ENCODE measurements at regions not wholly inside any gene's neighbourhood (a gene's known extent, or its start where the extent isn't known, plus 50 kb on each side); places are given as distances from the start of the nearest gene placed in this dataset.

DNA sequence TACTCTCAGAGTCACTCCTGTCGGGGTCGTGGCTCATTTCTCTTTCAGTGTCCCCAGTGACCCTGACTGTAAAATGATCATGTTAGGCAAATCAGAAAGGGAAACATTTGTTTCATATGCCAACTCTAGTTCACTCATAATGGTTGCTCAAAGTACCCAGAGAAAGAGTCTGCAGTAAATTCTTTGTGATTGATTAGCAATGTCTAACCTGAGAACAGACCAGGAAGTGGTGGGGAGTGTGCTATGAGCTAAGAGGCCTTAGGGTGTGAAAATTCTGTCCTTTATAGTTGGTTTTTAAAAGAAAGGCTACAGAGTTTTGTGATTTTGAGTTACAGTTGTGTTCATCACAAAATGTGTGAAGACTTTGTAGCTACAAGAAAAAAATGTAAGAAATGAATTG is 108.9 kb downstream of the EDEM1 start:
- H3K27ac Mint-ChIP-seq (ENCODE audit: unreplicated experiment): no peak overlapping the region
- no peak for DNase-seq (ENCODE audit: low spot score)
- H3K4me3 Mint-ChIP-seq (ENCODE audit: unreplicated experiment): no peak overlapping the region
- H3K27me3 Mint-ChIP-seq (ENCODE audit: unreplicated experiment): peaks cover 4% of the 10 kb centered on the region
- peaks cover 4% of the 10 kb centered on the region for H3K9me3 Mint-ChIP-seq (ENCODE audit: unreplicated experiment)
- no peaks in the 10 kb centered on the region for H3K36me3 Mint-ChIP-seq (ENCODE audit: low read depth, unreplicated experiment)
- H3K4me1 Mint-ChIP-seq (ENCODE audit: unreplicated experiment): no peaks in the 10 kb centered on the region
- TF ChIP-seq, protein P1, sequence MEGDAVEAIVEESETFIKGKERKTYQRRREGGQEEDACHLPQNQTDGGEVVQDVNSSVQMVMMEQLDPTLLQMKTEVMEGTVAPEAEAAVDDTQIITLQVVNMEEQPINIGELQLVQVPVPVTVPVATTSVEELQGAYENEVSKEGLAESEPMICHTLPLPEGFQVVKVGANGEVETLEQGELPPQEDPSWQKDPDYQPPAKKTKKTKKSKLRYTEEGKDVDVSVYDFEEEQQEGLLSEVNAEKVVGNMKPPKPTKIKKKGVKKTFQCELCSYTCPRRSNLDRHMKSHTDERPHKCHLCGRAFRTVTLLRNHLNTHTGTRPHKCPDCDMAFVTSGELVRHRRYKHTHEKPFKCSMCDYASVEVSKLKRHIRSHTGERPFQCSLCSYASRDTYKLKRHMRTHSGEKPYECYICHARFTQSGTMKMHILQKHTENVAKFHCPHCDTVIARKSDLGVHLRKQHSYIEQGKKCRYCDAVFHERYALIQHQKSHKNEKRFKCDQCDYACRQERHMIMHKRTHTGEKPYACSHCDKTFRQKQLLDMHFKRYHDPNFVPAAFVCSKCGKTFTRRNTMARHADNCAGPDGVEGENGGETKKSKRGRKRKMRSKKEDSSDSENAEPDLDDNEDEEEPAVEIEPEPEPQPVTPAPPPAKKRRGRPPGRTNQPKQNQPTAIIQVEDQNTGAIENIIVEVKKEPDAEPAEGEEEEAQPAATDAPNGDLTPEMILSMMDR (IDR thresholded peaks at IDR 0.05; ENCODE audit: unreplicated experiment): no peak

DNA sequence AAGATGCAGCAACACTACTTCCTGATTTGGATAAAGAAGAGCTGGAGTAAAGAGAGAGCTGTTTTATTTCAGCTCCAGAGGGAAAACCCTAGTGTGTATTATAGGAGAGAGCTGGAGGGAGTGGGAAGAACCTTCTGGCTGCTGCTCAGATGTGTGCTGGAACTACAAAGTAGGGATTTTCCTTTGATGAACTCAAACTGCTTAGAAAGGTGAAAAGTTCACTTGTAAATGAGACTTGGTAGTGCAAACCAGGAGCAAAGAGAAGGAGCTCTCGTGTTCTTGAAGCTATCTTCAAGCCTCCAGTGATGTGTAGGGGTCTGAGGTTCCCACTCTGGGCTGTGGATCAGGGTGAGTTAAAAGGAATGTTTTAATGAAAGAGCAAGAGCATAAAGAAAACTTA is 110.4 kb downstream of the EDEM1 start:
- DNase-seq (ENCODE audit: low spot score): no peak
- TF ChIP-seq, protein P1 (IDR thresholded peaks at IDR 0.05; ENCODE audit: unreplicated experiment): no peak
- Mint-ChIP-seq H3K36me3 (ENCODE audit: low read depth, unreplicated experiment) (no peaks in the 10 kb centered on the region), H3K4me3 (ENCODE audit: unreplicated experiment) (no peak overlapping the region), H3K27ac (ENCODE audit: unreplicated experiment) (no peak overlapping the region), H3K4me1 (ENCODE audit: unreplicated experiment) (no peaks in the 10 kb centered on the region), H3K9me3 (ENCODE audit: unreplicated experiment) (peaks cover 5% of the 10 kb centered on the region), H3K27me3 (ENCODE audit: unreplicated experiment) (peaks cover 4% of the 10 kb centered on the region)

DNA sequence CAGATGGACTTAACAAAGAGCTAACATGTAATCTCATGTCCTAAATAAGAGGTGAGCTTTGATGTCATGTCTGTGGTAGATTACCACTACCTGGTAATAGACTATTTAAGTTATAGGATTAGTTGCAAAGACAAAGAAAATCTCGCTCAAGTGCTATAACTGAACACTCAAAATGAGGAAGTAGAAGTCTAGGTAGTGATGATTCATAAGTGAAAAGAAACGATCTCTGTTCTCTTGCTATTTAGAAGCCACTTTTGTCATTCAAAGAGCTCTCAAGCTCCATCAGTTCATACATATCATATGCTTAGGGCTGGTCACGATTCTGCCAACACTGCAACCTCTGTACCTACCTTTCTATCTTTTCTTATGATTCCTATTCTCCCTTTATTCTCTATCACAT is 110.9 kb downstream of the EDEM1 start:
- H3K36me3 Mint-ChIP-seq (ENCODE audit: low read depth, unreplicated experiment): no peaks in the 10 kb centered on the region
- no peaks in the 10 kb centered on the region for H3K4me1 Mint-ChIP-seq (ENCODE audit: unreplicated experiment)
- H3K4me3 Mint-ChIP-seq (ENCODE audit: unreplicated experiment): no peak overlapping the region
- H3K27ac Mint-ChIP-seq (ENCODE audit: unreplicated experiment): no peak overlapping the region
- no peak for DNase-seq (ENCODE audit: low spot score)
- TF ChIP-seq, protein P1 (IDR thresholded peaks at IDR 0.05; ENCODE audit: unreplicated experiment): no peak
- peaks cover 4% of the 10 kb centered on the region for H3K27me3 Mint-ChIP-seq (ENCODE audit: unreplicated experiment)
- peaks cover 5% of the 10 kb centered on the region for H3K9me3 Mint-ChIP-seq (ENCODE audit: unreplicated experiment)

DNA sequence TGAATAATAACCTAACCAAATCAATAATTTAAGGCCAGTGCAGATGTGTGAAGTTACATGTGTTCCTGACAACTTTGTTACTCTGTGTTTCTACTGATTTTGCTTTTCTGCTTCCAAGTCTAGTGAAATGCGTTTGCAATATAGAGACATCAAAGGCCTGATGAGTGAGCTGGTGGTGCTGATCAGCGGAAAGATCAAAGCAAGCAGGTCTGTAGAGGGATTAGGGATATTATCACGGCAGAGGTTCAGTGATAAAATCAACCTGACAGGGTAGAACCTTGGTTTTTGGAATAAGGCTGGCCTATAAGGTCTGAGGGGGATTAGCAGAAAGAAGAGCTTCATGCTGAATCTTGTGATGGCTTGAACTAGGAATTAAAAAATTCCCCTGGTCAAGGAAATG is 111.7 kb downstream of the EDEM1 start:
- Mint-ChIP-seq H3K27me3 (ENCODE audit: unreplicated experiment) (peaks cover 4% of the 10 kb centered on the region), H3K27ac (ENCODE audit: unreplicated experiment) (no peak overlapping the region), H3K4me3 (ENCODE audit: unreplicated experiment) (no peak overlapping the region), H3K36me3 (ENCODE audit: low read depth, unreplicated experiment) (no peaks in the 10 kb centered on the region), H3K9me3 (ENCODE audit: unreplicated experiment) (peaks cover 7% of the 10 kb centered on the region), H3K4me1 (ENCODE audit: unreplicated experiment) (no peaks in the 10 kb centered on the region)
- DNase-seq (ENCODE audit: low spot score): no peak
- TF ChIP-seq, protein P1 (IDR thresholded peaks at IDR 0.05; ENCODE audit: unreplicated experiment): no peak

DNA sequence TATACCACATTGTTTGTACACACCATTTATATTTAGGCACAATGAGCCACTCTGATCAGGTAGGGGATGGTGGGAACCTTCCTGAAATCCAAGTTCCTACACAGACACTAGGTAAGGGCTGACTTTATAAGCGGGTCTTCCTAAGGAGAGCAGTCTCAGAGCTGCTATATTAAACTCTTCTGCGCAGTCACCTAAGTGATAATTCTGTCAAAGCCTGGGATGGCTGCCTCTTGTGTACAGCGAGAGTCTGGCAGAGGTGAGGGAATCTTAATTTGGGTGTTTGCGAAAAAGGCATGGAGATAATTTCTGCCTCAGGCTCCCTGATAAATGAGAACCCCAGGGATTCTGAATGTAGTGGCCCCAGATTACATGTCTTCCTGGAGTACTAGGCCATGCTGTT is 113.1 kb downstream of the EDEM1 start:
- peaks cover 4% of the 10 kb centered on the region for H3K27me3 Mint-ChIP-seq (ENCODE audit: unreplicated experiment)
- TF ChIP-seq, protein P1 (IDR thresholded peaks at IDR 0.05; ENCODE audit: unreplicated experiment): no peak
- H3K36me3 Mint-ChIP-seq (ENCODE audit: low read depth, unreplicated experiment): no peaks in the 10 kb centered on the region
- no peak for DNase-seq (ENCODE audit: low spot score)
- H3K9me3 Mint-ChIP-seq (ENCODE audit: unreplicated experiment): peaks cover 10% of the 10 kb centered on the region
- H3K4me1 Mint-ChIP-seq (ENCODE audit: unreplicated experiment): no peaks in the 10 kb centered on the region
- H3K4me3 Mint-ChIP-seq (ENCODE audit: unreplicated experiment): no peak overlapping the region
- no peak overlapping the region for H3K27ac Mint-ChIP-seq (ENCODE audit: unreplicated experiment)
